ENCODE measurements at regions not wholly inside any gene's neighbourhood (a gene's known extent, or its start where the extent isn't known, plus 50 kb on each side); places are given as distances from the start of the nearest gene placed in this dataset.

DNA sequence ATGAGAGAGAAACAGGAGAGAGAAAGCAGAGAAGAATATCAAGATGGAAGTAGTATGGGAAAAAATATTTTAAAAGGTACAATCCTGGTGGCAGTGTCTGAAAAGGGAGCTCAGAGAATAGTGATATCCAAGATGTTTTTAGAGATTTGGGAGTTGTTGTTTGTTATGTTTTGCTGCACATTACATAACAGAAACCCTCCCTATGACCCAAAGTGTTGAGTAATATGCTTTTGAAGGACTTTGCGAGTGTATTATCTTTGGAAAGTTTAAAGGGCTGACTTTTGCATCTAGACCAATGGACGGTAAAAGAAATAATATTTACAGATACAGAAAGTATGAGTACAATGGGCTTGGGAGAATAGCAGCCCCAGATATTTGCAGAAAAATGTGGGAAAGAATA, 759.7 kb downstream of the NTRK3 start (continued):
- TF ChIP-seq, protein P1, sequence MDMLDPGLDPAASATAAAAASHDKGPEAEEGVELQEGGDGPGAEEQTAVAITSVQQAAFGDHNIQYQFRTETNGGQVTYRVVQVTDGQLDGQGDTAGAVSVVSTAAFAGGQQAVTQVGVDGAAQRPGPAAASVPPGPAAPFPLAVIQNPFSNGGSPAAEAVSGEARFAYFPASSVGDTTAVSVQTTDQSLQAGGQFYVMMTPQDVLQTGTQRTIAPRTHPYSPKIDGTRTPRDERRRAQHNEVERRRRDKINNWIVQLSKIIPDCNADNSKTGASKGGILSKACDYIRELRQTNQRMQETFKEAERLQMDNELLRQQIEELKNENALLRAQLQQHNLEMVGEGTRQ (IDR thresholded peaks at IDR 0.05): no peak
- no peak for TF ChIP-seq CBX8 (IDR thresholded peaks at IDR 0.05)

DNA sequence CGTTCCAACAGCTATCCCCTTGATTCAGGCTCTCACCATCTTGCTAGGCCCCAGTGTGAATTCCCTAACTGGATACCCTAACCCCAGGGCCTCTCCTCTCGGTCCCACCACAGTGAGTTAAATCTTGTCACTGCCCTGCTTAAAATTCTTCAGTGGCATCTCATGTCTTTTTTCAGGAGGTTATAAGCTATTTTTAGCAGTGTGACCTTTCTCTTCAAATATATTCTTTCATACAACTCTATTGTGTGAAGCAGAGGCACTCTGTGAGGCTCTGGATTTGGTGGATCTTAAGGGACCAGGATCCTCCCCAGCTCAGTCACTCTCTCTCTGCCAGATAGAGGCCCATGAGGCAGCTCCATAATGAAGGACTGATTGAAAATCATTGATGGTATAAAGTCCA, 760.4 kb downstream of the NTRK3 start:
- no peak overlapping the region for H3K4me3 ChIP-seq
- H3K4me1 ChIP-seq: no peaks in the 10 kb centered on the region
- TF ChIP-seq CHD4 (IDR thresholded peaks at IDR 0.05; ENCODE audit: borderline replicate concordance) (no peak), CBX2 (IDR thresholded peaks at IDR 0.05; ENCODE audit: borderline replicate concordance, low read depth) (no peak)
- TF ChIP-seq, protein P1 (IDR thresholded peaks at IDR 0.05): no peak
- TF ChIP-seq, protein P2, sequence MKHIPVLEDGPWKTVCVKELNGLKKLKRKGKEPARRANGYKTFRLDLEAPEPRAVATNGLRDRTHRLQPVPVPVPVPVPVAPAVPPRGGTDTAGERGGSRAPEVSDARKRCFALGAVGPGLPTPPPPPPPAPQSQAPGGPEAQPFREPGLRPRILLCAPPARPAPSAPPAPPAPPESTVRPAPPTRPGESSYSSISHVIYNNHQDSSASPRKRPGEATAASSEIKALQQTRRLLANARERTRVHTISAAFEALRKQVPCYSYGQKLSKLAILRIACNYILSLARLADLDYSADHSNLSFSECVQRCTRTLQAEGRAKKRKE (CRISPR knock-in tag; IDR thresholded peaks at IDR 0.05; ENCODE audit: low read depth): no peak
- FAIRE-seq (no peak), ATAC-seq (no peak), DNase-seq (ENCODE audit: low read depth in 1 of 2, low spot score in 1 of 2) (no peak)
- WGBS (ENCODE audit: missing lambda C conversion rate): 2% methylated on average over 2 of the region's 2 CpGs
- ChIA-PET CTCF (interaction anchor here (0.9 kb wide), 1 partner anchor 779 kb away, joined by 3 read pairs; no protein-coding TSS in a partner anchor), POLR2A (no interaction called here)
- H3K9me3 ChIP-seq: 0 out of 3 replicates have a peak, but pooled peaks cover 3% of the 10 kb centered on the region
- H3K4me2 ChIP-seq: no peak overlapping the region
- no peak overlapping the region for H3K27ac ChIP-seq

DNA sequence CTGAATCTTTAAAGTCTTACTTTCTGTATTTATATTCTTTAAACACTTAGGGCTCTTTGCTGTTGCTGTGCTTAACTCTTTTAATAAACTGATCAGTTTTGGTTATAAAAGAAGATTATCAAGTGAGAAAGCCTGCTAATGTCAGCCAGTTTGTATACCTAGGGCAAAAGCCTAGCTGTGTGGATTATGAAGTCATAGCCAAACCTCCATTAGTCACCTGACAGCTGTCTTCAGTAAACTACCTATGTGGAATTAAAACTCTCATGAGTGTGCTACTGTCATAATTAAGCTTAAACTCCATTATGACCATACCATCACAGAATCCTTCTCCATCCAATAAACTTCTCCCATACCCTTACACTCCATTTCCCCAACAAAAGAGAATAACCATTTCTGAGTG, 762.7 kb downstream of the NTRK3 start:
- H3K9me3 ChIP-seq: 0 out of 3 replicates have a peak, but pooled peaks cover 3% of the 10 kb centered on the region
- H3K27ac ChIP-seq: no peak overlapping the region
- POLR2A ChIA-PET: no interaction called here
- DNase-seq (ENCODE audit: low read depth in 1 of 2, low spot score in 1 of 2): no peak
- no peak overlapping the region for H3K4me3 ChIP-seq
- no peaks in the 10 kb centered on the region for H3K4me1 ChIP-seq
- no peak for ATAC-seq
- TF ChIP-seq RAD21 (conservative IDR thresholded peaks at IDR 0.05 in 1 of 2, IDR thresholded peaks at IDR 0.05 in 1 of 2) (no peak), JUNB (IDR thresholded peaks at IDR 0.05) (no peak)
- CTCF ChIA-PET: interaction anchor here (0.6 to 1.0 kb wide), 2 partner anchors 753 to 1627 kb away, joined by 3 read pairs; no protein-coding TSS in a partner anchor
- H3K4me2 ChIP-seq: no peak overlapping the region
- no peak for FAIRE-seq

DNA sequence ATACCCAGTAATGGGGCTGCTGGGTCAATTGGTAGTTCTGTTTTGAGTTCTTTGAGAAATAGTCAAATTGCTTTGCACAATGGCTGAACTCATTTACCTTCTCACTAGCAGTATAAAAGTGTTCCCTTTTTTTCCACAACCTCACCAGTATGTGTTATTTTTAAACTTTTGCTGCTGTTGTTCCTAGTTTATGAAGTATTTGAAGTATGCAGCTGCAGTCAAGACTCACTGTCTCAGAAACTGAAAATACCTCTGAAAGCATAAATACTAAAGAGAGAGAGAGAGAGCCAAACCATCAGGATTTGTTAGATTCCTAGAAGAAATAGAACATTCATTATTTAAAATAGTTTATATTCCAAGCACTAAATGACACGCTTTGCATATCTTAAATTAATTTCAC, 764.2 kb downstream of the NTRK3 start:
- H3K4me3 ChIP-seq: no peak overlapping the region
- no peak for ATAC-seq
- POLR2A ChIA-PET: no interaction called here

More for the DNA sequence above, 764.2 kb downstream of the NTRK3 start:
- FAIRE-seq (peak; percentile 54), DNase-seq (ENCODE audit: low read depth in 1 of 2, low spot score in 1 of 2) (no peak)
- WGBS (ENCODE audit: missing lambda C conversion rate): 8% methylated on average over 1 of the region's 1 CpG
- no peak overlapping the region for H3K27ac ChIP-seq
- 0 out of 3 replicates have a peak, but pooled peaks cover 3% of the 10 kb centered on the region for H3K9me3 ChIP-seq
- TF ChIP-seq, protein P3, sequence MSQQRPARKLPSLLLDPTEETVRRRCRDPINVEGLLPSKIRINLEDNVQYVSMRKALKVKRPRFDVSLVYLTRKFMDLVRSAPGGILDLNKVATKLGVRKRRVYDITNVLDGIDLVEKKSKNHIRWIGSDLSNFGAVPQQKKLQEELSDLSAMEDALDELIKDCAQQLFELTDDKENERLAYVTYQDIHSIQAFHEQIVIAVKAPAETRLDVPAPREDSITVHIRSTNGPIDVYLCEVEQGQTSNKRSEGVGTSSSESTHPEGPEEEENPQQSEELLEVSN (IDR thresholded peaks at IDR 0.05; ENCODE audit: borderline replicate concordance, low read depth): no peak
- TF ChIP-seq SREBF2 (IDR thresholded peaks at IDR 0.05) (no peak), RNF2 (IDR thresholded peaks at IDR 0.05; ENCODE audit: borderline replicate concordance, low read depth) (no peak), KDM1A (IDR thresholded peaks at IDR 0.05; ENCODE audit: low read depth) (no peak), RAD21 (conservative IDR thresholded peaks at IDR 0.05 in 1 of 2, IDR thresholded peaks at IDR 0.05 in 1 of 2) (no peak), EHMT2 (IDR thresholded peaks at IDR 0.05; ENCODE audit: low read depth) (no peak), RARB (CRISPR knock-in tag; IDR thresholded peaks at IDR 0.05) (no peak), JUN (IDR thresholded peaks at IDR 0.05) (no peak), TFCP2L1 (CRISPR knock-in tag; IDR thresholded peaks at IDR 0.05) (no peak), ESRRA (IDR thresholded peaks at IDR 0.05; ENCODE audit: borderline replicate concordance, low read length) (no peak), CEBPB (IDR thresholded peaks at IDR 0.05) (no peak), HEYL (CRISPR knock-in tag; IDR thresholded peaks at IDR 0.05) (no peak), BHLHE40 (IDR thresholded peaks at IDR 0.05; ENCODE audit: low read depth, low read length) (no peak), MYC (IDR thresholded peaks at IDR 0.05; ENCODE audit: borderline replicate concordance, low read length) (no peak), MAZ (IDR thresholded peaks at IDR 0.05; ENCODE audit: borderline replicate concordance, low read depth, low read length) (no peak), HOXA7 (CRISPR knock-in tag; IDR thresholded peaks at IDR 0.05) (no peak)
- TF ChIP-seq, protein P4, sequence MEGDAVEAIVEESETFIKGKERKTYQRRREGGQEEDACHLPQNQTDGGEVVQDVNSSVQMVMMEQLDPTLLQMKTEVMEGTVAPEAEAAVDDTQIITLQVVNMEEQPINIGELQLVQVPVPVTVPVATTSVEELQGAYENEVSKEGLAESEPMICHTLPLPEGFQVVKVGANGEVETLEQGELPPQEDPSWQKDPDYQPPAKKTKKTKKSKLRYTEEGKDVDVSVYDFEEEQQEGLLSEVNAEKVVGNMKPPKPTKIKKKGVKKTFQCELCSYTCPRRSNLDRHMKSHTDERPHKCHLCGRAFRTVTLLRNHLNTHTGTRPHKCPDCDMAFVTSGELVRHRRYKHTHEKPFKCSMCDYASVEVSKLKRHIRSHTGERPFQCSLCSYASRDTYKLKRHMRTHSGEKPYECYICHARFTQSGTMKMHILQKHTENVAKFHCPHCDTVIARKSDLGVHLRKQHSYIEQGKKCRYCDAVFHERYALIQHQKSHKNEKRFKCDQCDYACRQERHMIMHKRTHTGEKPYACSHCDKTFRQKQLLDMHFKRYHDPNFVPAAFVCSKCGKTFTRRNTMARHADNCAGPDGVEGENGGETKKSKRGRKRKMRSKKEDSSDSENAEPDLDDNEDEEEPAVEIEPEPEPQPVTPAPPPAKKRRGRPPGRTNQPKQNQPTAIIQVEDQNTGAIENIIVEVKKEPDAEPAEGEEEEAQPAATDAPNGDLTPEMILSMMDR (IDR thresholded peaks at IDR 0.05): no peak
- TF ChIP-seq, protein P5, sequence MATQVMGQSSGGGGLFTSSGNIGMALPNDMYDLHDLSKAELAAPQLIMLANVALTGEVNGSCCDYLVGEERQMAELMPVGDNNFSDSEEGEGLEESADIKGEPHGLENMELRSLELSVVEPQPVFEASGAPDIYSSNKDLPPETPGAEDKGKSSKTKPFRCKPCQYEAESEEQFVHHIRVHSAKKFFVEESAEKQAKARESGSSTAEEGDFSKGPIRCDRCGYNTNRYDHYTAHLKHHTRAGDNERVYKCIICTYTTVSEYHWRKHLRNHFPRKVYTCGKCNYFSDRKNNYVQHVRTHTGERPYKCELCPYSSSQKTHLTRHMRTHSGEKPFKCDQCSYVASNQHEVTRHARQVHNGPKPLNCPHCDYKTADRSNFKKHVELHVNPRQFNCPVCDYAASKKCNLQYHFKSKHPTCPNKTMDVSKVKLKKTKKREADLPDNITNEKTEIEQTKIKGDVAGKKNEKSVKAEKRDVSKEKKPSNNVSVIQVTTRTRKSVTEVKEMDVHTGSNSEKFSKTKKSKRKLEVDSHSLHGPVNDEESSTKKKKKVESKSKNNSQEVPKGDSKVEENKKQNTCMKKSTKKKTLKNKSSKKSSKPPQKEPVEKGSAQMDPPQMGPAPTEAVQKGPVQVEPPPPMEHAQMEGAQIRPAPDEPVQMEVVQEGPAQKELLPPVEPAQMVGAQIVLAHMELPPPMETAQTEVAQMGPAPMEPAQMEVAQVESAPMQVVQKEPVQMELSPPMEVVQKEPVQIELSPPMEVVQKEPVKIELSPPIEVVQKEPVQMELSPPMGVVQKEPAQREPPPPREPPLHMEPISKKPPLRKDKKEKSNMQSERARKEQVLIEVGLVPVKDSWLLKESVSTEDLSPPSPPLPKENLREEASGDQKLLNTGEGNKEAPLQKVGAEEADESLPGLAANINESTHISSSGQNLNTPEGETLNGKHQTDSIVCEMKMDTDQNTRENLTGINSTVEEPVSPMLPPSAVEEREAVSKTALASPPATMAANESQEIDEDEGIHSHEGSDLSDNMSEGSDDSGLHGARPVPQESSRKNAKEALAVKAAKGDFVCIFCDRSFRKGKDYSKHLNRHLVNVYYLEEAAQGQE (IDR thresholded peaks at IDR 0.05): no peak
- no peaks in the 10 kb centered on the region for H3K4me1 ChIP-seq
- no peak overlapping the region for H3K4me2 ChIP-seq
- CTCF ChIA-PET: no interaction called here
